ENCODE measurements at regions not wholly inside any gene's neighbourhood (a gene's known extent, or its start where the extent isn't known, plus 50 kb on each side); places are given as distances from the start of the nearest gene placed in this dataset.

DNA sequence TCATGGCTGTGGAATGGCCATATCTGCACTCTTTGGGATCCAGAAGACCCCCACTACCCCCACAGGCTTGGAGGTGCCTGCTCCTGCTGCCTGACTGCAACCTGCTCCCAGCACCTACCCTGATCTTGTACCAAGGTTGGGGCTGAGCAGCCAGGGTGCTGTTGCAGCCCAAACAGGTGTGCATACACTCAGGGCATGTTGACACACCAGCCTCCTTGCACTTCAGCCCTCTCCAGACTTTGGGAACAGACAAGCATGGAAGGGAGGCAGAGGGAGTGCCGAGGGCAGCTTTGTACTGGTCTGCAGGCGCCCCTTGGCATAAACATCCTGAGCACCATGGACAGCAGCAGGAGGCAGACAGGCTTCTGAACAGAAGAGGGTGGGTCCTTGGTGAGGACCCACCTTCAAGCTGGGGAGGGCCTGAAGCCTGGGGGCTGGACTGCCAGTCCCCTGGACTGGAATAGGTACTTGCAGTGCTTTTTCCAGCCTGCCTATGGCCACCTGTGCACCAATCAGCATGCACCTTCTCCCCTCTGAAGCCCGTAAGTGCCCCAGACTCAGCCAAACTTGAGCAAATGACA is 1675.8 kb downstream of the HACE1 start:
- DNase-seq (ENCODE audit: insufficient read length, low spot score) = no peak
- FAIRE-seq = no peak
- no peak for TF ChIP-seq POLR2A (IDR thresholded peaks at IDR 0.05; ENCODE audit: low read depth, low read length)

GRCh38 chr6:103178193-103178592 is 1681.5 kb downstream of the HACE1 start:
- FAIRE-seq = no peak
- DNase-seq (ENCODE audit: insufficient read length, low spot score) = no peak
- TF ChIP-seq POLR2A (IDR thresholded peaks at IDR 0.05; ENCODE audit: low read depth, low read length) = no peak

- no peak for DNase-seq (ENCODE audit: insufficient read length, low spot score)
- FAIRE-seq = no peak
- TF ChIP-seq POLR2A (IDR thresholded peaks at IDR 0.05; ENCODE audit: low read depth, low read length) = no peak
Measured at GRCh38 chr6:103177791-103178190, 1681.9 kb downstream of the HACE1 start.

DNA sequence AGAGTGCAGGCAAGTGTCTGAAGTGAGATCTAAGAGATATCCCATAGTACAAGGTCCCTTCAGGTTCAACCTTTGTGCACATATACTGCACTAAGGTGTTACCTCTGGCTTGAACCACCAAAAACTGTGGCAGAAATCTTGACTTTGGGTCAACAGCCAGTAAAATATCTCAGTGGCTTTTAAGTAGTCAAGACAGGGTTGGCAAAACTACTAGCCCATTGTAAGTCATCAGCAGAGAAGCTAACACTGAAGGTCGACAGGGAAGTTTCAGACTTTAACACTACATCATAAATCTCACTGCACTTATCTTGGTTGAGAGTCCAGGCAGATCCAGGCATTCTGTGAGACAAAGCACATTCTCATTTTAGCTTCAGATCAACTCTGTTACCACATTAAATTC is 1684.7 kb downstream of the HACE1 start:
- FAIRE-seq = no peak
- DNase-seq (ENCODE audit: insufficient read length, low spot score) = no peak
- TF ChIP-seq POLR2A (IDR thresholded peaks at IDR 0.05; ENCODE audit: low read depth, low read length) = no peak

DNA sequence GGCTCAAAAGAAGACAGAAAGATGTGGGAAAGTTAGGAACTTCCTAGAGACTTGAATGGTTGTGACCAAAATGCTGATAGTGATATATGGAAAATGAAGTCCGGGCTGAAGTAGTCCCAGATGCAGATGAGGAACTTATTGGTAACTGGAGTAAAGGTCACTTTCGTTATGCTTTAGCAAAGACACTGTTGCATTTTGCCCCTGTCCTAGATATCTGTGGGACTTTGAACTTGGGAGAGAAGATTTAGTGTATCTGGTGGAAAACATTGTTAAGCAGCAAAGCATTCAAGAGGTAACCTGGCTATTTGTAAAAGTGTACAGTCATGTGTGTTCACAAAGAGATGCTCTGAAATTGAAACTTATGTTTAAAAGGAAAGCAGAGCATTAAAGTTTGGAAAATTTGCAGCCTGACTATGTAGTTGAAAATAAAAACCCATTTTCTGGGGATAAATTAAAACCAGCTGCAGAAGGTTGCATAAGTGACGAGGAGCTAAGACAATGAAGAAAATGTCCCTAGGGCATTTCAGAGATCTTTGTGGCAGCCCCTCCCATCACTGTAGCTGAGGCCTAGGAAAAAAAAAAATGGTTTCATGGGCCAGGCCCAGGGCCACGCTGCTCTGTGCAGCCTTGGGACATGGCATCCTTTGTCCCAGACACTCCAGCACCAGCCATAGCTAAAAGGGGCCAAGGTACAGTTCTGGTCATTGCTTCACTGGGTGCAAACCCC is 1692.2 kb downstream of the HACE1 start:
- TF ChIP-seq POLR2A (IDR thresholded peaks at IDR 0.05; ENCODE audit: low read depth, low read length) = no peak
- no peak for FAIRE-seq
- no peak for DNase-seq (ENCODE audit: insufficient read length, low spot score)

DNA sequence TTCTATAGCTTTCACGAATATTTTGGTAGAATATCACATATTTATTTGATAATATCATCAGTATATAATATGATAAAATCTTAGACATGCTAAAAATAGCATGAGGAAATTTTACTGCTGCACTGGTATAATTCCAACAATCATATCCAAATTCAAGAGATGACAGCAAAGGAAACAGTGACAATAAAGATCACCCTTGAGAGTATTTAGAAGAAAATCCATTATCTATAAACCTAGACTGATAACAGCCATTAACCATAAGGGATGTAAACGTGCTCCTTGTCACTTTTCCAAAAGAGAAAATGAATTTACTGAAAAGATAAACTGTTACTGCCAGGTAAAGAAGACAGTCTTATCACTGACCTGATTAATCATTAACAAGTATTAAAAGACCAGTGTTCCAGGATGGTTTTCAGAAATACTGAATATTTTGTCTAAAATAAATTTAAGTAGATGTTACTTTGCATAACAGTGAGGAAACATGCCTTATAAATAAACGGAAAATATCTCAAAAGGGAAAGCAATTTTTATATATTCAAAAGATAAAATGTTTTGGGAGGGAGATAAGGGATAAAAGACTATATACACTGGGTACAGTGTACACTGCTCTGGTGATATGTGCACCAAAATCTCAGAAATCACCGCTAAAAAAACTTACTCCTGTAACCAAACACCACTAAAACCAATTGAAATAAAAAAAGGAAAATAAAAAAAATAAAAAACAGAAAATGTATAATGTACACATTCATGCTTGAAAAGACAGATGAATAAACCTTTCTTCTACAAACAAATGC is 1704.7 kb downstream of the HACE1 start:
- DNase-seq (ENCODE audit: insufficient read length, low spot score) (no peak), FAIRE-seq (no peak)
- no peak for TF ChIP-seq POLR2A (IDR thresholded peaks at IDR 0.05; ENCODE audit: low read depth, low read length)

- DNase-seq (ENCODE audit: insufficient read length, low spot score) = no peak
- no peak for TF ChIP-seq POLR2A (IDR thresholded peaks at IDR 0.05; ENCODE audit: low read depth, low read length)
- FAIRE-seq = no peak
Measured at GRCh38 chr6:103153016-103153415, 1706.7 kb downstream of the HACE1 start.

DNA sequence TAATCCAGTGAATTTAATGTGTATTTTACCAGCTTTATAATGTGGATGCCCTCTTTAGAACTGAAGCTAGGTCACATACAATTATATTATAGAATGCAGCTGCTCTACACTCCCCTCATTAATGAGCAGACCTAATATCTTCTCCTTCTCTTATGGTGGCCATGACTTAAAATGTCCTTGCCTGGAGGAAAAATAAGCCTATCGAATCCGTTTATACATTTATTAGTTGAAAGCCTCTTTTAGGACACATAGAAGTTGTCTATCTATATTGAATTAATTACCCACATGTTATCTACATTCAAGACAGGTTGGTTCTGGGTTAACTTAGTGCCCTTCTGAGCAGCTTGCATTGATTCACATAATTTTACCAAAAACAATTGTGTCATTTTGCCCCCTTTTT is 1716.8 kb downstream of the HACE1 start:
- no peak for DNase-seq (ENCODE audit: insufficient read length, low spot score)
- no peak for FAIRE-seq
- no peak for TF ChIP-seq POLR2A (IDR thresholded peaks at IDR 0.05; ENCODE audit: low read depth, low read length)

DNA sequence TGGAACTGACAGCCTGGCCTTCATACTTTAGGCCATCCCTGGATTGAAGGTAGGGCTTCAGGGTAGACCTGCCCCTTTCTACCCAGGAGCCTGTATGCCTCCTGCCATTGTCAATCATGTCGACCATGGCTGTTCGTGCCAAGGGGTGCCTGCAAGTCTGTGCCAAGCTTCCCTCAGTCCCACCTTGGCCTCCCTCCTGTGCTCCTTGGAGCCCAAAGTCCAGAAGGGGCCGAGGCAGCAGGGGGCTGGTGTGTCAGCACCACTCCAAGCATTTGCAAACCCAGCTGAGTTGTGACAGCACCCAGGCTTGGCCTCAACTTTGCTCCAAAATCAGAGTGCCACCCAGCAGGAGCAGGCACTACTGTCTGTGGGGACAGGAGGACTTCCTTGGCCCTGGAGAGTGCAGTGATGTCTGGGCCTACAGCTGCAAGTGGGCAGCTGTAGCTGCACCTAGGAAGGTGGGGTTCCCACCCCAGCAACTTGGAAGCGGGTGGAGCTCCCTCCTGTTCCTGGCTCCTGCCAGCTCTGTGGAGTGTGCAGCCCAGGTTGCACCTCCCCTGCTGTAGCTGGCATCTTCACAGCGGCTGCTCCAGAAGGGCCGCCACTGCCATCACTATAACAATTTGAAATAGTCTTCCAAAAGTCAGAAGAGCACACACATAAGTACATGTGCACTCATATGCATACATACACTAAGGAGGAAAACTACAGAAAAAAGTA is 1719.3 kb downstream of the HACE1 start:
- no peak for FAIRE-seq
- TF ChIP-seq POLR2A (IDR thresholded peaks at IDR 0.05; ENCODE audit: low read depth, low read length) = no peak
- no peak for DNase-seq (ENCODE audit: insufficient read length, low spot score)

- no peak for TF ChIP-seq POLR2A (IDR thresholded peaks at IDR 0.05; ENCODE audit: low read depth, low read length)
- FAIRE-seq (no peak), DNase-seq (ENCODE audit: insufficient read length, low spot score) (no peak)
Measured at GRCh38 chr6:103139377-103139776, 1720.3 kb downstream of the HACE1 start.

DNA sequence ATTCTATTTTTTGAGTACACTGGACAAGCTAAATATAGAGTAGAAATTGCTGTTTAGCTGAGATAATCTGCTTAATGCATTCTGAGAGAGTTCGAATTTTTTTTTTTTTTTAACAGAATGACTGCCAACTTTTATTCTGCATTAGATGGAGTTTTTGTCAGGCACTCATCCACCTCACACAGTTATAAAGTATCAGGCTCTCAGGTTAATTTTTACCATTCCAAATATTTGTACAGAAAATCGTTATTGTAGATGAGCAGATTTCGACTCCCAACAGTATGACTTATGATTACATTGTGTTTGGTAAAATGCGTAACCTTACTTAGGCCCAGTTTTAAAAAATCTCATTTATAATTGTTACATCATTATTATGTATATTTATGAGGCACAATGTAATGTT is 1731.0 kb downstream of the GRIK2 start:
- TF ChIP-seq POLR2A (IDR thresholded peaks at IDR 0.05; ENCODE audit: low read depth, low read length) = no peak
- FAIRE-seq (no peak), DNase-seq (ENCODE audit: insufficient read length, low spot score) (no peak)

DNA sequence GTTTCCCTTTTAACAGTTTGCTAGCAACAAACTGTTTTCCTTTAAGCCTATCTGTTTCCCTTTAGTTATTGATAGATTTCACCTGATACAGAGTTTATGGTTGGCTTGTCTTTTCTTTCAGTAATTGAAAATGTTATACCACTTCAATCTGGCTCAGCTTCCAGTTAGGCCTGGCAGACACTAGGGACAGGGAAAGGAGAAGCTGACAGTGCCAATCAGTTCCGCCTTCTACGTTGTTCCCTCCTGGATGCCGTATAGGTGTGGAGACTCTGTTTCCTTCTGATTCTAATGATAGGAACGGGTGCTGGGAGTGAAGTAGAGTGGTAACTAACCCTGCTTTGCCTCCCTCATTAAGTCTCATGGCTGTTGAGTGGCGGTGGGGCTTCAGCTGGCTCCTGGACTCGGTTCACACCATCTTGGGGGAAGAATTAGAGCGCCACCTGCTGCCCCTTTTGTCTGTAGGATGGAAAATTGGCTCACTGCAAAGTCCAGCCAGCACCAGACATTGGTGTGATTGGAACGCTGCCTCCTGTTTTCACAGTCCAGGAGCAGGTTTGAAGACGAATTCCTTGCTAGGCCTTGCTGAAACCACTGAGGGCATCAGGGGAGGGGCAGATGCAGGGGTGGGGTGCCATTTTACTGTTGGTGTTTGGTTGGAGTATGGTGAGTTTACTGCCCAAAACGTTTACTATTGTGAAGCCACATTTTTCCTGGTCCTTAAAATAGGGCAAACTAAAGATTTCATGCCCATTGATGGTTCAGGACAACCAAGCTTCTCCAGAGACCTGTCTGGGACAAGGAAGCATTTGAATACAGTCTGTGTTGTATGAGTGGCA is 1729.5 kb downstream of the GRIK2 start:
- DNase-seq (ENCODE audit: insufficient read length, low spot score) (peak; percentile 4), FAIRE-seq (peak; percentile 50)
- no peak for TF ChIP-seq POLR2A (IDR thresholded peaks at IDR 0.05; ENCODE audit: low read depth, low read length)

GRCh38 chr6:103119056-103119455 is 1725.5 kb downstream of the GRIK2 start:
- no peak for DNase-seq (ENCODE audit: insufficient read length, low spot score)
- FAIRE-seq = no peak
- TF ChIP-seq POLR2A (IDR thresholded peaks at IDR 0.05; ENCODE audit: low read depth, low read length) = no peak
